Kidney tubule cell (primary cell): ENCODE measurements at regions not wholly inside any gene's neighbourhood (a gene's known extent, or its start where the extent isn't known, plus 50 kb on each side); places are given as distances from the start of the nearest gene placed in this dataset.
"Not testable (repeated sequence)": the region's sequence is repeated elsewhere in the genome, so short reads cannot be mapped to it uniquely, and the experiment has no call there.

ENCODE experiments used
- DNase-seq: peaks from one replicate; pipeline ENCODE4 v3.0.0-alpha.2; 2018; ENCODE audit warnings: low spot score

- DNase-seq = not testable (repeated sequence)
Measured at GRCh38 chr7:159335181-159335926, 190.7 kb upstream of the VIPR2 start.

- DNase-seq = not testable (repeated sequence)
Measured at GRCh38 chr7:159332854-159333479, 188.3 kb upstream of the VIPR2 start.

GRCh38 chr7:159331462-159331861 is 186.8 kb upstream of the VIPR2 start:
- no peak for DNase-seq

- DNase-seq = no peak
Measured at GRCh38 chr7:159329818-159330378, 185.2 kb upstream of the VIPR2 start.

GRCh38 chr7:159328096-159328495 is 183.4 kb upstream of the VIPR2 start:
- DNase-seq = no peak

GRCh38 chr7:159323359-159323758 is 178.7 kb upstream of the VIPR2 start:
- DNase-seq = no peak

GRCh38 chr7:159321278-159321677 is 176.6 kb upstream of the VIPR2 start:
- DNase-seq = no peak

GRCh38 chr7:159318682-159319351 is 174.2 kb upstream of the VIPR2 start:
- DNase-seq = no peak

- DNase-seq = no peak
Measured at GRCh38 chr7:159317294-159317693, 172.6 kb upstream of the VIPR2 start.

- DNase-seq = no peak
Measured at GRCh38 chr7:159311172-159311494, 166.5 kb upstream of the VIPR2 start.

- no peak for DNase-seq
Measured at GRCh38 chr7:159310457-159311171, 165.9 kb upstream of the VIPR2 start.

- DNase-seq = not testable (repeated sequence)
Measured at GRCh38 chr7:159309214-159309613, 164.5 kb upstream of the VIPR2 start.

GRCh38 chr7:159306012-159306411 is 161.3 kb upstream of the VIPR2 start:
- no peak for DNase-seq

GRCh38 chr7:159305185-159305584 is 160.5 kb upstream of the VIPR2 start:
- DNase-seq = not testable (repeated sequence)

GRCh38 chr7:159303510-159303909 is 158.8 kb upstream of the VIPR2 start:
- not testable (repeated sequence) for DNase-seq

- DNase-seq = no peak
Measured at GRCh38 chr7:159296093-159296681, 151.5 kb upstream of the VIPR2 start.

- not testable (repeated sequence) for DNase-seq
Measured at GRCh38 chr7:159286487-159286886, 141.8 kb upstream of the VIPR2 start.

GRCh38 chr7:159281573-159281972 is 136.9 kb upstream of the VIPR2 start:
- no peak for DNase-seq

GRCh38 chr7:159280008-159280407 is 135.3 kb upstream of the VIPR2 start:
- no peak for DNase-seq

- DNase-seq = no peak
Measured at GRCh38 chr7:159272739-159273138, 128.1 kb upstream of the VIPR2 start.

- no peak for DNase-seq
Measured at GRCh38 chr7:159271781-159272180, 127.1 kb upstream of the VIPR2 start.

GRCh38 chr7:159269745-159270144 is 125.1 kb upstream of the VIPR2 start:
- DNase-seq = no peak
